NCI-H128 (cell line): ENCODE measurements at regions not wholly inside any gene's neighbourhood (a gene's known extent, or its start where the extent isn't known, plus 50 kb on each side); places are given as distances from the start of the nearest gene placed in this dataset.
"Not testable (repeated sequence)": the region's sequence is repeated elsewhere in the genome, so short reads cannot be mapped to it uniquely, and the experiment has no call there.

Source experiments
- DNase-seq: peaks from one replicate; lab custom pipeline; 2025; ENCODE audit not compliant: unreplicated experiment; lab: John Stamatoyannopoulos, UW

- DNase-seq, result no peak
These were observed 2526.7 kb upstream of the PCDH20 start for GRCh38 chr13:63942372-63942771.

GRCh38 chr13:63938851-63939250 lies 2523.2 kb upstream of the PCDH20 start:
- no peak for DNase-seq

DNA sequence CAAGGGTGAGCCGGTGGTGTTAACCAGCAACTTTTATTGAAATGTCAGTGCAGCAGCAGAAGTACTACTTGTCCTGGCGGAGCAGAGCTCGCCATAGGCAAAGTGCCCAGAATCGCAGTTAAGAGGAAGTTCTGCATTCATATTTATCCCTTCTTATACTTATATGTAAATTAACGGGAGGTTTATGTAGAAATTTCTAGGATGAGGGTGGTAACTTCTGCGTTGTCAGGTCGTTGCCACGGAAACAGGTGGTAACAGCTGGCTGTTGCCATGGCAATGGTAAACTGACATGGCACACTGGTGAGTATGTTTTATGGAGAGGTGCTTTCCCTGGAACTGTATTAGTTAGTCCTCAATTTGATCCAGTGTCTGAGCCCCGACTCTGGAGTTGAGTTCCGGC lies 2494.9 kb upstream of the PCDH20 start:
- DNase-seq, result no peak

DNA sequence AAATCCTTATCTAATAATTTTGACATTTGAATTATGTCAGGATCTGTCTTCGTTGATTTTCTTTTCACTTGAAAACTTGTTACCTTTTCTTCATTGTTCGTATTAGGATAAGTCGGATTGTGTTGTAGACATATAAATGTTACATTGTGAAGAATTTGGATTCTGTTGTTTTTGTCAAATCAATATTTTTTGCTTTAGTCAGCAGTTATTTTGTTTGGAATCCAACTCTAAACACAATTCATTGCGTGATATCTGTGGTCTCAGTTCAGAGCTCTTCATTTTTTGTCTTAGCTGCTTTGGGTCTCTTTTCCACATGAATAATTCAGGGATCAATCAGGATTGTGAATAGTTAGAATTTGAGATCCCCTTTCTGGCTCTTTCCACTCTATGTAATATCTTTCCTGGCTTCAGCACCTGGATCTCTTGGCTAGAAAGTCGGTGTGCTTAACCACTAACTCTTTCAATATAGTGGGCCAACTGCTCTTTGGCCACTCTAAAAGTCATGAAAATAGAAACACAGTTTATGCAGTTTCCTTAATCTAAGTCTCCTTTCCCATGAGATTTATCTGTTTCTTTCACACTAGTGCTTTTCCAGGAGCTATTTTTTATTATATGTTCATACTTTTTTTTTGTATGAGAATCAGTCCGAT lies 2494.2 kb upstream of the PCDH20 start:
- DNase-seq, result no peak

- DNase-seq, result no peak
These were observed 2486.5 kb upstream of the PCDH20 start for GRCh38 chr13:63902141-63902540.

DNA sequence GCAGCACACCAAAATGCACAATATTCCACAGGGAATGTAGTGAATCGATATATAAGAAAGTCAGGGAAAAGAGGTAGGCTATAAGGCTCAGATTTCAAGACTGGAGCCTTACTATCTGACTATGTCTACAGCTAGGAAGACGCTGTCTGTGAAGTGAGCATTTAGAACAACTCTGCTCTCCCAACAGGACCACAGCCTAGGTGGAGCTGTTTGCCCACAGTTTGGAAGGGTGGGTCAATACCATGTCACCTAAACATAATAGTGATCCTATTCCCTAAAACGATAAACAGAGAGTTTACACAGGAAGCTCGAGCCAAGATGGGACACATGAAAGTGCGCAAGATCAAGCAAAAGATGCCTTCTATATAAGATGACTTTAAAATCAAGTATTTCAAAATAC lies 2486.0 kb upstream of the PCDH20 start:
- no peak for DNase-seq

DNA sequence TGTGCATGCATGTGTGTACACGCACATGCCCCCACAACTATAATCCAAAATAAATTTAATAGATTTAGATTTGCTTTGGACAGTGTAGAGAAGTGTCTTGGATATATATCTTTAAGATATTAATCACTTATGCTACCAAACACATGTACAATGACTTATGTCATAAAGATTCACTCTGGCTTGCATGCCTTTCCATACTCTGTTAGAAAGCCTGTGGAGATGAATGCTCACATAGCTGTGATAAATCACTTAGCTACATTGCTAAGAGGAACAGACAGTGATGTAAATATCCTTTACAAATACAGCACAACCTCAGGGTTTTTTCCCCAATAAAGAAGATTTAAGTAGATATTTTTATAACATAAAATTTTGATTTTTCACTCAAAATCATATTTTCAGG lies 2484.8 kb upstream of the PCDH20 start:
- DNase-seq, result no peak

DNA sequence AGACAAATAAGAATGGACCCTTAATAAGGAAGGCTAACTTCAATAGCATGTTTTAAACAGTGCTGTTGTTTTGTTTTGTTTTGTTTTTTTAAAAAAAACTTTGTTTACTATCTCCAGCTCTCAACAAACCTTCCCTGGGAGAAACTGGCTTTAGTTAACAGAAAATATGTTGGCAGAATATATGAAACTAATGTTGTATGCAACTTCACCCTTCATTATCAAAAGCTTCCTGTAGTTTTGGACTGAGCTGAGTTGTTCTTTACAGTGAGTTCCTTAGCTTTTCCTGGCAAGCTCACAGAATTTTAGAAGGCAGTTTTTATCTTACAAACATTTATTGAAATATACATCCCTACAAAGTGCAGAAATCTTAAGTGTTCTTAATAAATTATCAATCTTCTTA lies 2480.7 kb upstream of the PCDH20 start:
- no peak for DNase-seq

- no peak for DNase-seq
These were observed 2466.4 kb upstream of the PCDH20 start for GRCh38 chr13:63882052-63882451.

DNA sequence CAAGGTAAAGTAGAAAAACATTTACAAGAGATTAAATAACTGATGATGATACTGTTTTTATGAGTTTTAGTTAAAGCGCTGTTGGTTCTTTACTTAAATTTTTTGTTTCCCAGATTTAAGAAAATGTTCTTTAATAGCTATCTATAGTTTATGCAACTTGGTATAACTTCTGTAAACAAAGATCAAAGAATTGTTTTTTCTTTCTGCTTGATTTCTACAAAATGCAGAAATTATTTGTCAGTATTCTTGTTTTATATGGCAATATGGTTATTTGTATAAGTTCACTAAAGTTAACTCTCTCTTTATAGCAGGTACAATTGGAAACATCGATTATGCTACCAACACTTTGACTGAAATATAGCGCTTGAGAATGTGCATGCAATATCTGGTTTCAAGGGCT lies 2465.1 kb upstream of the PCDH20 start:
- DNase-seq, result no peak

- DNase-seq, result no peak
These were observed 2458.3 kb upstream of the PCDH20 start for GRCh38 chr13:63873936-63874335.

DNA sequence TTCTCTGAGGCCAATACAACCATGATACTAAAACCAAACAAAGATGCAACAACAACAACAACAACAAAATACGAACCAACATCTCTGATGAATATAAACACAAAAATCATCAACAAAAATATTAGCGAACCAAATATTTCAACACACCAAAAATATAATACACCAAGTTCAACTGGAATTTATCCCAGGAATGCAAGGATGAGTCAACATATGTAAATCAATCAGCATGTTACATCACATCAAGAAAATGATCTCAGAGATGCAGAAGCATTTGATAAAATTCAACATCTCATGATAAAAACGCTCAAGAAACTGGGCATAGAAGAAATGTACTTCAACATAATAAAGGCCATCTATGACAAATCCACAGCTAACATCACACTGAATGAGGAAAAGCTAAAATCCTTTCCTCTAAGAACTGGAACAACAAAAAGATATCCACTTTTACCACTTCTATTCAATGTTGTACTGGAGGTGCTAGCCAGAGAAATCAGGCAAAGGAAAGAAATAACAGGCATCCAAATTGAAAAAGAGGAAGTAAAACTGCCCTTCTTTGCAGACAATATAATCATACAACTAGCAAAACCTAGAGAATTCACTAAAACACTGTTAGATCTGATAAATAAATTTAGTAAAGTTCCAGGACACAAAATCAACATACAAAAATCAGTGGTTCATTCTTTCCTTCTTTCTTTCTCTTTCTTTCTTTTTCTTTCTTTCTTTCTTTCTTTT lies 2448.7 kb upstream of the PCDH20 start:
- no peak for DNase-seq

DNA sequence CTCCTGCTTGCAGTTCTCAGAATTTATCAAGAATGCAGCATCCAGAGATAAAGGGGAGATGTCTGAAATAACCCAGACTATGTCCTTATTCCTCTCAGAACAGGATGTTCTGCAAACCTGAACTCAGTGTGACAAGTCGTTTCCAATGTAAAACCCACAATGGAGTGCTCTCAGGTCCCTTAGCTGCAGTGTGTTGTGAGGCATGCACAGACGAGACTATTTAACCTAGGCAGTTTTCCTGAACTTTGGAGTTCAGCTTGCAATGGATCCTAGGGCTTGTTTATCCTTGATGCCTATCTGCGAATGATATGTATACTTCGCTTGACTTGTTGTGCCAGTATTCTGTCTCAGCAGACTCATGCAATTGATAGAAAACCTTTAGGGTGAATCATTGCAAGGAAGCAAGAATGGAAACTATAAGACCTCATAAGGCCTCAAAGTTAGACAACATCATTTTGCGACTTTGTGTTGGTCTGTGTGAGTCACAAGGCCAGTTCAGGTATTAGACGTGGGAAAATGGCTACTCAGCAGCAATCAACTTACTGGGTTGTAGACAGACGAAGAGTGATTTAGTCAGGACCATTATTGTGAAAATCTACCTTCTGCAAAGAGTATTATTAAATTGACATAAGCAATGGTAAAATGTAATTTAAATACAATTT lies 2439.9 kb upstream of the PCDH20 start:
- DNase-seq, result no peak

DNA sequence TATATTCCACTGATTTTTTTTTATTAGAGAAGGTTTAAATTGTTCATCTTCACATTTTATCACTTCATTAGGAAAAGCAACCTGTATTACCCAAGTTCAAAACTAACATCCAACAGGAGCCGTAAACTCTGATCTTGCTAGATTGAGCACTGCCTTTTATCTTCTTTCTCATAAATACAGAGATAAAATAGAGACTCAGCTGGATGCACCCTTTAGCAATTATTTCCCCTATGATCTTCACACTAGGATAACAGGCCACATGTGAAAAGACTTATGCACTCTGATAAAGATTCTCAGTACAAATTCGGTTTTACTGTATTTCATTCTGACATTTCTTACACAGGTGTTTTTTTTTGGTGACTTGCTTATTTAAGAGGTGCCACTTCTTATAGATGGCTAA lies 2438.2 kb upstream of the PCDH20 start:
- DNase-seq, result no peak

- DNase-seq, result no peak
These were observed 2435.9 kb upstream of the PCDH20 start for GRCh38 chr13:63851526-63851925.

GRCh38 chr13:63843766-63844699 lies 2428.4 kb upstream of the PCDH20 start:
- DNase-seq, result no peak

- no peak for DNase-seq
These were observed 2426.5 kb upstream of the PCDH20 start for GRCh38 chr13:63842102-63842501.

- DNase-seq, result no peak
These were observed 2425.1 kb upstream of the PCDH20 start for GRCh38 chr13:63840551-63841421.

DNA sequence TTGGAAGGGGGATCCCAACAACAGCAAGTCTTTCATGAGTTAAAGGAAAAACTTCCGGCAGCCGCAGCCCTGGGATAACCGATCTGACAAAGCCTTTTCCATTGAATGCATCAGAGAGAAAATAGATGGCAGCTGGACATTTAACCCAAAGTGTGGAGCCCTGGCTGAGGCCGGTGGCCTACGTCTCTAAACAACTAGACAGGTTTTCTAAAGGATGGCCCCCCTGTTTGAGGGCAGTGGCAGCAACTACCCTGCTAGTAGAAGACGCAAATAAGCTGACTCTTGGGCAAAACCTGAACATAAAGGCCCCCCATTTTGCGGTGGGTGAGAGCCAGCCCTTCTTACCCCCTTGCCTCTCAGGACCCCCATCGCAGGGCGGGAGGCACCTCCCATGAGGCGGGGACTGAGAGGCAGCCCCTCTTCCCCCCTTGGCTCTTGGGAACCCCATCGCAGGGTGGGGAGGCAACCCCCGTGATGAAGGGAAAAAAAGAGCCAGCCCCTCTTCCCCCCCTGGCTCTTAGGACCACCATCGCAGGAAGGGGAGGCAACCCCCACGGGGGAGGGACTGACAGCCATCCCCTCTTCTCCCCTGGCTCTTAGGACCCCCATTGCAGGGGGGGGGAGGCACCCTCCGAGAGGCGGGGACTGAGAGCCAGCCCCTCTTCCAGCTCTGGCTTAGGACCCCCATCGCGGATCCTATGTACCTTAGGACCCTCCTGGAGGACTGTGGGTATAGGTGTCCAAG lies 2422.9 kb upstream of the PCDH20 start:
- DNase-seq, result no peak

DNA sequence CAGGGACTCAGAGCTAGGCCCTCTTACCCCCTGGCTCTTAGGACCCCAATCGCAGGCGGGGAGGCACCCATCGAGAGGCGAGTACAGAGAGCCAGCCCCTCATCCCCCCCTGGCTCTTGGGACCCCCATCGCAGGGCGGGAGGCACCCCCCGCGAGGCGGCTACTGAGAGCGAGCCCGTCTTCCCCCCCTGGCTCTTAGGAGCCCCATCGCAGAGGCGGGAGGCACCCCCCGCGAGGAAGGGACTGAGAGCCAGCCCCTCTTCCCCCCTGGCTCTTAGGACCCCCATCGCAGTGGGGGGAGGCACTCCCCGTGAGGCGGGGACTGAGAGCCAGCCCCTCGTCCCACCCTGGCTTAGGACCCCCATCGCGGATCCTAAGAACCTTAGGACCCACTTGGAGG lies 2422.1 kb upstream of the PCDH20 start:
- DNase-seq, result not testable (repeated sequence)
